Fibroblast of lung (primary cell): ENCODE measurements at regions not wholly inside any gene's neighbourhood (a gene's known extent, or its start where the extent isn't known, plus 50 kb on each side); places are given as distances from the start of the nearest gene placed in this dataset.
A peak's percentile ranks its signal among the peaks of the same experiment; 100 is the strongest.

ENCODE experiments used
- DNase-seq, 2 donors: peaks; one replicate each; pipeline versions ENCODE4 v3.0.0 to v3.0.0-alpha.2; 2010; ENCODE audit warnings: low read depth in 2 of 2
- H2AFZ ChIP-seq: 2 replicates; pipeline ENCODE4 v1.5.1; 2012; ENCODE audit warnings: low read length, control low read depth, inconsistent platforms
- H3K27ac ChIP-seq: 2 replicates; pipeline ENCODE4 v1.5.1; 2011; ENCODE audit warnings: low read length, control low read depth; ENCODE audit not compliant: insufficient read depth
- H3K27me3 ChIP-seq: 2 replicates; pipeline ENCODE4 v1.5.1; 2011; ENCODE audit warnings: mild to moderate bottlenecking, low read length; ENCODE audit not compliant: control insufficient read depth, insufficient read depth
- H3K36me3 ChIP-seq: 2 replicates; pipeline ENCODE4 v1.5.1; 2011; ENCODE audit warnings: low read length; ENCODE audit not compliant: control insufficient read depth, insufficient read depth
- H3K4me1 ChIP-seq: 2 replicates; pipeline ENCODE4 v1.5.1; 2011; ENCODE audit warnings: low read length; ENCODE audit not compliant: control insufficient read depth, insufficient read depth; ENCODE audit errors: extremely low read depth
- H3K4me2 ChIP-seq: 2 replicates; pipeline ENCODE4 v1.5.1; 2011; ENCODE audit warnings: low read length, control low read depth; ENCODE audit not compliant: insufficient read depth; ENCODE audit errors: extremely low read depth
- H3K4me3 ChIP-seq, 4 experiments: fragments of 200-600 bp in 1 of 4; sonication (generic) in 1 of 4; replicated peaks in 1 of 4; 2 replicates each; pipeline ENCODE4 v1.5.1; 2011 to 2016; ENCODE audit warnings: low read length in 4 of 4, low read depth in 3 of 4, mild to moderate bottlenecking in 3 of 4, control low read depth in 2 of 4, inconsistent platforms in 1 of 4, mixed read lengths in 1 of 4; ENCODE audit not compliant: insufficient read depth in 1 of 4; ENCODE audit errors: control extremely low read depth in 1 of 4
- H3K79me2 ChIP-seq: 2 replicates; pipeline ENCODE4 v1.5.1; 2012; ENCODE audit warnings: mild to moderate bottlenecking, low read length, inconsistent platforms; ENCODE audit not compliant: control insufficient read depth, insufficient read depth
- H3K9ac ChIP-seq: 2 replicates; pipeline ENCODE4 v1.5.1; 2011; ENCODE audit warnings: mild to moderate bottlenecking, low read length, control low read depth; ENCODE audit not compliant: insufficient read depth
- H3K9me3 ChIP-seq: 2 replicates; pipeline ENCODE4 v1.5.1; 2012; ENCODE audit warnings: low read depth, low read length; ENCODE audit not compliant: control insufficient read depth, insufficient read depth
- H4K20me1 ChIP-seq: 2 replicates; pipeline ENCODE4 v1.5.1; 2011; ENCODE audit warnings: low read length; ENCODE audit not compliant: control insufficient read depth, insufficient read depth; ENCODE audit errors: extremely low read depth
- CTCF ChIP-seq, 2 donors: IDR thresholded peaks in 1 of 2; conservative IDR thresholded peaks in 1 of 2; 1 replicate in 1 of 2; 2 replicates in 1 of 2; pipeline ENCODE4 v1.5.1; 2011 to 2012; ENCODE audit warnings: low read length in 2 of 2, control low read depth in 1 of 2, inconsistent platforms in 1 of 2, low read depth in 1 of 2, mild to moderate bottlenecking in 1 of 2
- EZH2 ChIP-seq: IDR thresholded peaks from 2 replicates; pipeline ENCODE4 v1.5.1; 2012; ENCODE audit warnings: low read length, control low read depth, mild to moderate bottlenecking; ENCODE audit errors: missing control alignments

- Histone ChIP-seq H3K9ac (no peak overlapping the region), H2AFZ (no peak overlapping the region), H3K27ac (no peak overlapping the region), H3K4me1 (no peaks in the 10 kb centered on the region), H3K36me3 (no peaks in the 10 kb centered on the region), H3K79me2 (no peaks in the 10 kb centered on the region), H4K20me1 (no peaks in the 10 kb centered on the region), H3K27me3 (no peaks in the 10 kb centered on the region), H3K4me2 (no peak overlapping the region), H3K9me3 (no peaks in the 10 kb centered on the region), H3K4me3 (no peak overlapping the region)
- no peak for TF ChIP-seq CTCF (conservative IDR thresholded peaks at IDR 0.05 in 1 of 2, IDR thresholded peaks at IDR 0.05 in 1 of 2; ENCODE audit: low read depth in 1 of 2, low read length in 2 of 2)
- peak in 1 of 2 donors; percentile 28 for DNase-seq
These were observed 132.8 kb upstream of the BTG1 start for GRCh38 chr12:92278378-92278828.

- Histone ChIP-seq H3K27me3 (no peaks in the 10 kb centered on the region), H4K20me1 (no peaks in the 10 kb centered on the region), H3K79me2 (no peaks in the 10 kb centered on the region), H3K4me3 (no peak overlapping the region), H3K4me1 (no peaks in the 10 kb centered on the region), H3K36me3 (no peaks in the 10 kb centered on the region), H3K9ac (no peak overlapping the region), H3K4me2 (no peak overlapping the region), H2AFZ (no peak overlapping the region), H3K9me3 (no peaks in the 10 kb centered on the region), H3K27ac (no peak overlapping the region)
- no peak for TF ChIP-seq CTCF (conservative IDR thresholded peaks at IDR 0.05 in 1 of 2, IDR thresholded peaks at IDR 0.05 in 1 of 2; ENCODE audit: low read depth in 1 of 2, low read length in 2 of 2)
- no peak for TF ChIP-seq EZH2
- DNase-seq = no peak
These were observed 132.1 kb upstream of the BTG1 start for GRCh38 chr12:92277795-92278194.

- H3K27ac ChIP-seq = no peak overlapping the region
- no peaks in the 10 kb centered on the region for H4K20me1 ChIP-seq
- H3K4me1 ChIP-seq = no peaks in the 10 kb centered on the region
- H3K9me3 ChIP-seq = no peaks in the 10 kb centered on the region
- no peak overlapping the region for H3K4me2 ChIP-seq
- TF ChIP-seq CTCF (conservative IDR thresholded peaks at IDR 0.05 in 1 of 2, IDR thresholded peaks at IDR 0.05 in 1 of 2; ENCODE audit: low read depth in 1 of 2, low read length in 2 of 2) (no peak), EZH2 (no peak)
- no peak overlapping the region for H2AFZ ChIP-seq
- no peak overlapping the region for H3K9ac ChIP-seq
- no peaks in the 10 kb centered on the region for H3K36me3 ChIP-seq
- DNase-seq = no peak
- H3K79me2 ChIP-seq = no peaks in the 10 kb centered on the region
- H3K27me3 ChIP-seq = no peaks in the 10 kb centered on the region
- H3K4me3 ChIP-seq = no peak overlapping the region
These were observed 130.6 kb upstream of the BTG1 start for GRCh38 chr12:92276276-92276675.
